Epithelial cell of prostate (primary cell): ENCODE measurements at regions not wholly inside any gene's neighbourhood (a gene's known extent, or its start where the extent isn't known, plus 50 kb on each side); places are given as distances from the start of the nearest gene placed in this dataset.
"Not testable (repeated sequence)": the region's sequence is repeated elsewhere in the genome, so short reads cannot be mapped to it uniquely, and the experiment has no call there.

Experiments
- DNase-seq: peaks from one replicate; pipeline ENCODE4 v3.0.0-alpha.2; 2011; ENCODE audit warnings: low read depth, low spot score
- H3K27ac ChIP-seq: fragments of 450-650 bp; 2 replicates; pipeline ENCODE4 v1.5.1; 2017; ENCODE audit warnings: mild to moderate bottlenecking

GRCh38 chr3:107189158-107189791 lies 188.0 kb upstream of the CCDC54 start:
- no peak overlapping the region for H3K27ac ChIP-seq
- DNase-seq: no peak

GRCh38 chr3:107193116-107193515 lies 184.1 kb upstream of the CCDC54 start:
- DNase-seq: no peak
- H3K27ac ChIP-seq: no peak overlapping the region

GRCh38 chr3:107198581-107199181 lies 178.6 kb upstream of the CCDC54 start:
- DNase-seq: no peak
- H3K27ac ChIP-seq: no peak overlapping the region

- no peak for DNase-seq
- peak overlapping the region; percentile 7 for H3K27ac ChIP-seq
Observed at GRCh38 chr3:107201146-107201545, 176.1 kb upstream of the CCDC54 start.

GRCh38 chr3:107202885-107203284 lies 174.4 kb upstream of the CCDC54 start:
- H3K27ac ChIP-seq, DNase-seq: not testable (repeated sequence)

- H3K27ac ChIP-seq: no peak overlapping the region
- DNase-seq: no peak
Observed at GRCh38 chr3:107204121-107204520, 173.1 kb upstream of the CCDC54 start.

- H3K27ac ChIP-seq: no peak overlapping the region
- no peak for DNase-seq
Observed at GRCh38 chr3:107205358-107205757, 171.9 kb upstream of the CCDC54 start.

- DNase-seq: no peak
- H3K27ac ChIP-seq: no peak overlapping the region
Observed at GRCh38 chr3:107206141-107206540, 171.1 kb upstream of the CCDC54 start.

- DNase-seq: no peak
Observed at GRCh38 chr3:107206945-107207344, 170.3 kb upstream of the CCDC54 start.

GRCh38 chr3:107208100-107208499 lies 169.1 kb upstream of the CCDC54 start:
- H3K27ac ChIP-seq: peak overlapping the region; percentile 39
- no peak for DNase-seq

More at GRCh38 chr3:107206945-107207344, 170.3 kb upstream of the CCDC54 start:
- no peak overlapping the region for H3K27ac ChIP-seq

- peak overlapping the region; percentile 39 for H3K27ac ChIP-seq
- DNase-seq: no peak
Observed at GRCh38 chr3:107208796-107209195, 168.4 kb upstream of the CCDC54 start.

- no peak for DNase-seq
- H3K27ac ChIP-seq: no peak overlapping the region
Observed at GRCh38 chr3:107209302-107209990, 167.8 kb upstream of the CCDC54 start.

- peak overlapping the region; percentile 47 for H3K27ac ChIP-seq
- no peak for DNase-seq
Observed at GRCh38 chr3:107211608-107212007, 165.6 kb upstream of the CCDC54 start.

GRCh38 chr3:107212618-107213017 lies 164.6 kb upstream of the CCDC54 start:
- no peak for DNase-seq

GRCh38 chr3:107213044-107213669 lies 164.1 kb upstream of the CCDC54 start:
- H3K27ac ChIP-seq: no peak overlapping the region
- DNase-seq: no peak

More at GRCh38 chr3:107212618-107213017, 164.6 kb upstream of the CCDC54 start:
- no peak overlapping the region for H3K27ac ChIP-seq

- no peak for DNase-seq
- peak overlapping the region; percentile 95 for H3K27ac ChIP-seq
Observed at GRCh38 chr3:107216229-107216628, 161.0 kb upstream of the CCDC54 start.

- peak overlapping the region; percentile 95 for H3K27ac ChIP-seq
- peak; percentile 58 for DNase-seq
Observed at GRCh38 chr3:107216711-107217110, 160.5 kb upstream of the CCDC54 start.

GRCh38 chr3:107217172-107217571 lies 160.1 kb upstream of the CCDC54 start:
- H3K27ac ChIP-seq: peak overlapping the region; percentile 95
- DNase-seq: peak; percentile 24

- no peak overlapping the region for H3K27ac ChIP-seq
- no peak for DNase-seq
Observed at GRCh38 chr3:107218864-107219269, 158.4 kb upstream of the CCDC54 start.

GRCh38 chr3:107220538-107220937 lies 156.7 kb upstream of the CCDC54 start:
- no peak for DNase-seq
- no peak overlapping the region for H3K27ac ChIP-seq

GRCh38 chr3:107221856-107222255 lies 155.4 kb upstream of the CCDC54 start:
- DNase-seq: no peak
- H3K27ac ChIP-seq: no peak overlapping the region
